ENCODE measurements at regions not wholly inside any gene's neighbourhood (a gene's known extent, or its start where the extent isn't known, plus 50 kb on each side); places are given as distances from the start of the nearest gene placed in this dataset.
A peak's percentile ranks its signal among the peaks of the same experiment; 100 is the strongest.
"Not testable (repeated sequence)": the region's sequence is repeated elsewhere in the genome, so short reads cannot be mapped to it uniquely, and the experiment has no call there.

DNA sequence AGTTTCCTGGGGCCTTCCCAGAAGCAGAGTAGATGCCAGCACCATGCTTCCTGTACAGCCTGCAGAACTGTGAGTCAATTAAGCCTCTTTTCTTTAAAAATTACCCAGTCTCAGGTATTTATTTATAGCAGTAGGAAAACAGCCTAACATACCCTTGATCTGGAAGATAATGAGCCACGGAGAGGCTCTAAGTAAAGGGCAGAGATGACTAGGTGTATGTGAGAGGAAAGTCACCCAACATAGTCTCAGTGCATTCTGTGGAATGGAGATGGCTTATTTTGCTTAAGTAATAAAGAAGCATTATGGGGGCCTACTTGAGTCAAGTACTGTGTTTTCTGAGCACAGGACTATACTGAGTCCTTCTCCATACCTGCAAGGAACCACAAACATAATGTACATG is 199.5 kb downstream of the CPEB2 start:
- CTCF ChIA-PET: no interaction called here
- Mint-ChIP-seq H3K36me3 (no peaks in the 10 kb centered on the region), H3K4me3 (no peak overlapping the region), H3K27ac (peak overlapping the region; percentile 24), H3K27me3 (no peaks in the 10 kb centered on the region), H3K9me3 (peaks cover 12% of the 10 kb centered on the region), H3K4me1 (ENCODE audit: low read depth) (no peaks in the 10 kb centered on the region)
- no peak for DNase-seq
- POLR2A ChIA-PET: no interaction called here
- intact Hi-C loops (cut with micrococcal nuclease): no loop called here

DNA sequence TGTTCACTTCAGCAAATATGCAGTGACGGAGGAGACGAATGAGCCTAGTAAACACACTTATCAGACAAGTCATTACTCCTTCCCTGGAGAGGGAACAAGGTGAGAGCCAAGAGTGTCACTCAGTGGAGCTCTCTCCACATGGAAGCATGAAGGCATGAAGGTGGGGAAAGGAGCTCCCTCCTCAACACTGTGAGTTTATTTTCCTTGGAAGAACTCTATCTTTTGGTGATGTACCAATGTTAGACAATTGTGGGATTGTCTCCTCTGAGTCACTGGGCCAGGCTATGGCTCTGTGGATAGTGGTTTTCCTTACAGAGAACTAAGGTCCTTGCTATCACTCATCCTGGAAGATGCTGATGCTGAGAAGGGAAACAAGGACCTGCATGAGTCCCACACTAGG is 200.2 kb downstream of the CPEB2 start:
- Mint-ChIP-seq H3K27me3 (no peaks in the 10 kb centered on the region), H3K4me1 (ENCODE audit: low read depth) (no peaks in the 10 kb centered on the region), H3K4me3 (no peak overlapping the region), H3K36me3 (no peaks in the 10 kb centered on the region), H3K27ac (no peak overlapping the region), H3K9me3 (peaks cover 17% of the 10 kb centered on the region)
- ChIA-PET CTCF (no interaction called here), POLR2A (no interaction called here)
- no peak for DNase-seq
- intact Hi-C loops (cut with micrococcal nuclease): no loop called here

DNA sequence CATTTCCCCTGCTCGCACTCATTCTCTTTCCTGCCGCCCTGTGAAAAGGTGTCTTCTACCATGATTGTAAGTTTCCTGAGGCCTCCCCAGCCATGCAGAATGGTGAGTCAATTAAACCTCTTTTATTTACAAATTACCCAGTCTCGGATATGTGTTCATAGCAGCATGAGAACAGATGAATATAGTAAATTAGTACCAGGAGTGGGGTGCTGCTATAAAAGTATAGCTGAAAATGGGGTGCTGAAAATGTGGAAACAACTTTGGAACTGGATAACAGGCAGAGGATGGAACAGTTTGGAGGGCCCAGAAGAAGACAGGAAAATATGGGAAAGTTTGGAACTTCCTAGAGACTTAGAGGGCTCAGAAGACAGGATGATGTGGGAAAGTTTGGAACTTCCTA is 204.2 kb downstream of the CPEB2 start:
- peaks cover 21% of the 10 kb centered on the region for H3K9me3 Mint-ChIP-seq
- H3K4me3 Mint-ChIP-seq; H3K27me3 Mint-ChIP-seq; intact Hi-C loops (cut with micrococcal nuclease); H3K36me3 Mint-ChIP-seq; POLR2A ChIA-PET; DNase-seq; CTCF ChIA-PET; H3K27ac Mint-ChIP-seq; H3K4me1 Mint-ChIP-seq (ENCODE audit: low read depth): not testable (repeated sequence)

DNA sequence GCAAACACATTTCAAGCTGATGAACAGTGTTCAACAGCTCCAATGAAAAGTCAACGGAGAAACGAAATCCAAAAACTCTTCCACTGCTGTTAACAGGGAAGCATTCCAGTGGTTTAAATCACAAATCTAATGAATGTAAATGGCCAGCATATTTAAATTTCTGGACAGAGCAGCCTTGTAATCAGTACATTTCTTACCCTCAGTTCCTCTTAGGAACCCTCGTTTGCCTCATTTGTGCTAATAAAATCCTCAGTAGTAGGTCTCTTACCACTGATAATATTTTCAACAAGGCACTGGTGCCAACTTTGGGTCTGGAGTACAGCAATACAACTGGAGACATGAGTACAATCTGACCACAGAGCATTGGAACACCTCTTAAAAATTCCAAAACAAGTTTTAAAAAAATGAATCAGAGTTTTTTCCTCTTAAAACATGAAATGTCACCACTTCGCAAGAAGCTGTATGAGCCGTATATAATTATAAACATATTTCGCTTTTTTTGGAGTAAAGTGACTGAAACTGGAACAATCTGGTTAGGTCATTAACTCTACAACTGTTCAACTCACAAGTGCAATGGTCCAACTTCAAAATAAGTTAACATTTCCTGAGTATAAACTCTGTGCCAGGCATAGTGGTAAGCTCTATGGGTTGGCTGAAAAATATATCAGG is 211.2 kb downstream of the CPEB2 start:
- ChIA-PET CTCF (interaction anchor here (1.5 kb wide), 1 partner anchor 10 kb away, joined by 3 read pairs; no protein-coding TSS in a partner anchor), POLR2A (no interaction called here)
- H3K36me3 Mint-ChIP-seq: no peaks in the 10 kb centered on the region
- no peaks in the 10 kb centered on the region for H3K27me3 Mint-ChIP-seq
- no peaks in the 10 kb centered on the region for H3K4me1 Mint-ChIP-seq (ENCODE audit: low read depth)
- no peak overlapping the region for H3K27ac Mint-ChIP-seq
- no peak for DNase-seq
- no peak overlapping the region for H3K4me3 Mint-ChIP-seq
- no peaks in the 10 kb centered on the region for H3K9me3 Mint-ChIP-seq
- intact Hi-C loops (cut with micrococcal nuclease): no loop called here

DNA sequence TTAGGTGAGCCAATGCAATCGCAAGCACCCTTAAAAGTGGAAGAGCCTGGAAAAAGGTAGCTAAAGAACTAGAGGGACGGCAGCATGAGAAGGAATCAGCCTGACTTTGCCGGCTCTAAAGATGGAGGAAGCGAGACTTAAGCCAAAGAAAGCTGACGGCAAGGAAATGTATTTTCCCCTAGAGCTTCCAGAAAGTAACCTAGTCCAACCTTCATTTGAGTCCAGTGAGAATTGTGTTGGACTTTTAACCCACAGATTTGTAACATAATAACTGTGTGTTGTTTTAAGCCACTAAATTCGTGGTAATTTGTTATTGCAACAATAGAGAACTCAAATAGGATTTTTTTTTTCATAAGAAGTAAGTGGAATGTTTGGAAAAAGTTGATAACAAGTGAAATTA is 212.7 kb upstream of the C1QTNF7 start:
- ChIA-PET POLR2A (interaction anchor here (0.6 kb wide), 1 partner anchor 15 kb away, joined by 3 read pairs; no protein-coding TSS in a partner anchor), CTCF (no interaction called here)
- no peaks in the 10 kb centered on the region for H3K9me3 Mint-ChIP-seq
- H3K27ac Mint-ChIP-seq: no peak overlapping the region
- H3K27me3 Mint-ChIP-seq: no peaks in the 10 kb centered on the region
- no peak for DNase-seq
- H3K36me3 Mint-ChIP-seq: no peaks in the 10 kb centered on the region
- H3K4me3 Mint-ChIP-seq: no peak overlapping the region
- intact Hi-C loops (cut with micrococcal nuclease): no loop called here
- no peaks in the 10 kb centered on the region for H3K4me1 Mint-ChIP-seq (ENCODE audit: low read depth)

DNA sequence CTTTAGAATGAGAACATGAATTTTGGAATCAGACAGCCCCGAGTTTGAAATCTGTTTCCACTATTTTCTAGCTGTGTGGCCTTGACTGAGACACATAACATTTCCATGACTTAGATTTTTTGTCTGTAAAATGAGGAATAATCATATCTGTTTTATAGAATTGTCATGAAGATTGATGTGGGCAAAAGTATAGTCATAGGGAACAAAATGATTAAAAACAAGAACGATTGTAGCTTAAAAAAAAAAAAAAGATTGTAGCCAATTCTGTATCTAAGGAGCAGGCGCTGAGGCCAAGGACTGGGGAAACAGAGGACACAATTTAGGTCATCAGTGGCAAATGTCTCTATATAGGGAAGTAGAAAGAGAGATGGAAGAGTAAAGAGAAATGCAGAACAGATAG is 201.6 kb upstream of the C1QTNF7 start:
- Mint-ChIP-seq H3K9me3 (no peaks in the 10 kb centered on the region), H3K4me1 (ENCODE audit: low read depth) (no peaks in the 10 kb centered on the region), H3K27me3 (no peaks in the 10 kb centered on the region), H3K4me3 (no peak overlapping the region), H3K36me3 (no peaks in the 10 kb centered on the region), H3K27ac (no peak overlapping the region)
- POLR2A ChIA-PET: no interaction called here
- CTCF ChIA-PET: interaction anchor here (0.6 kb wide), 2 partner anchors 12 to 391 kb away, joined by 3 read pairs; no protein-coding TSS in a partner anchor
- no peak for DNase-seq
- intact Hi-C loops (cut with micrococcal nuclease): no loop called here

DNA sequence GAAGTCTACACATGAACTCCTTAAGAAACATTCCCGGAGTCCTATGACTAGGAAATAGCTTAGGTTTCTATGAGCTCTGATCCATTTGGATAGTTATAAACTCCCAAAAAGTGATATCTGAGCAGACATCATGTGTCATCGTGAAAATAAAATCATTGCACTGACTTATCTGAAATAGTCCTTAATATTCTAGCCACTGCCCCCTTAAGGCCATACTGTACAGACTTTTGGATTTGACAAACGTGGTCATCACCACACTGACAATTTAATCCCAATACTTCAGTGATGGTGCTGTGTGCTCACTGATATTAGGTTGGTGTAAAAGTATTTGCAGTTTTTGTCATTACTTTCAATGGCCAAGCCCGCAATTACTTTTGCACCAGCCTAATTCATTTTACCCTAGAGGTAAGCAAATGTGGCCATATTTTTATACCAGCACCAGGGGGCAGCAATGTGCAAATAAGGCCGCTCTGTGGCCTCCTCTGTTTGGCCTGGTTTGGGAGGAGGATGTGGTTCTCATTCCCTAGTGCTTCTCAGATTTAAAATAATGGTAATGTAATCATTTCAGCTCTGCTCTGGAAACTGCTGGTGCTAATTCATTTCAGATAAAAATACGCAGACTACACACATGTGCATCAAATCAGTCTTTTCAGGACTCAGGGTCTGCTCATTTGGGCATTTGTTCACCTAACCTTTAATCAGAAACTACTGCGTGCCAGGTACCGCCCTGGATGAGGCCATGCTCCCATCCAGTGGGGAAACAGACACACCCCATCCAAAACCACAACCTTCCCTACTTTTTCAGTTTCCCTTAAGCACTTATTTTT is 196.4 kb upstream of the C1QTNF7 start:
- no peak overlapping the region for H3K27ac Mint-ChIP-seq
- no peaks in the 10 kb centered on the region for H3K36me3 Mint-ChIP-seq
- H3K9me3 Mint-ChIP-seq: no peaks in the 10 kb centered on the region
- no peaks in the 10 kb centered on the region for H3K27me3 Mint-ChIP-seq
- intact Hi-C loops (cut with micrococcal nuclease): loop anchor here (1.0 to 10.0 kb wide), 8 partner anchors 49 to 1577 kb away; partner anchors contain the start of genes CD38 and CPEB2
- peak; percentile 81 for DNase-seq
- CTCF ChIA-PET: interaction anchor here (0.6 to 4.1 kb wide), 16 partner anchors 11 to 524 kb away, joined by 3 to 50 read pairs (median 4); no protein-coding TSS in a partner anchor
- POLR2A ChIA-PET: no interaction called here
- no peak overlapping the region for H3K4me3 Mint-ChIP-seq
- peaks cover 28% of the 10 kb centered on the region for H3K4me1 Mint-ChIP-seq (ENCODE audit: low read depth)

DNA sequence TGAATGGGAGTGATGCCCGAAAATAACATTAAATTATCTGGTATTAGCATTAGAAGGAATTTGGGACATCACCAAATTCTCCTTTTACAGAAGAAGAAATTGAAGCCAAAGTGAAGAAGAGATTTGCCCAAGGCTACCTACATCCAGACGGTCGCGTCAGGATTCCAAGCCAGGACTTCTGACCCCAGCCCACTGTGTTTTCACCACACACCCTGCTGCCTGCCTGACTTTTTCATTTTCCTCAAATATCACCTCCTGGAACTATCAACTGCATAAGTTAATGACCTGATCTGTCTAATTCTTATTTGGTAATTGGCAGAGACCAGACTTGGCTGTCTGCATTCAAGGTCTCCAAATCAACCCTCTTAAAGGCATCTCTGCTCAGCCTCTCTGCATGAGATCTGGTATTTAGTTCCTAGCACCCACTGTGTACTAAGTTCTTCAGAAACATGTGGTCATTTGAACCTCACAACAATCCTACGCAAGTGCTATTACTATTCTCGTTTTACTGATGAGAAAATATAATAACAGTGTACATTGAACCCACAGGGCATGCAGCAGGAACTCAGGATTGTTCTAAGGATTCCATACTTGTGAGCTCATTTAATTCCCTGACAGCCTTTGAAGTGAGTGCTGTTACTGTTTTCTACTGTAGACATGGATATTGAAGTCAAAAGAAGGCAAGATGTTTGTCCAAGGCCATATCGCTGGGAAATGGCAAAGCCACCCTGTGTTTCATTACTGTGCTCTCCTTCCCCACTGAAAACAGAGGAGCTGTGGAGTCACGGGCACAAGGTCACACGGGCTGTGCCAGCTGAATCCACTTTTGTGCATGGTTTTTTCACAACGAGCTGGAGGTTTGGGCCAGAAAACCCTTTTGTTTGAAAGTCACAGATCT is 195.2 kb upstream of the C1QTNF7 start:
- Mint-ChIP-seq H3K9me3 (no peaks in the 10 kb centered on the region), H3K36me3 (no peaks in the 10 kb centered on the region), H3K4me3 (peak overlapping the region; percentile 52), H3K4me1 (ENCODE audit: low read depth) (peaks cover 28% of the 10 kb centered on the region), H3K27me3 (no peaks in the 10 kb centered on the region), H3K27ac (peak overlapping the region; percentile 9)
- DNase-seq: no peak
- POLR2A ChIA-PET: no interaction called here
- intact Hi-C loops (cut with micrococcal nuclease): loop anchor here (1.0 to 10.0 kb wide), 6 partner anchors 50 to 1578 kb away; partner anchors contain the start of genes CD38 and CPEB2
- CTCF ChIA-PET: interaction anchor here (0.7 to 4.1 kb wide), 9 partner anchors 164 to 1028 kb away, joined by 3 to 50 read pairs (median 5); no protein-coding TSS in a partner anchor

DNA sequence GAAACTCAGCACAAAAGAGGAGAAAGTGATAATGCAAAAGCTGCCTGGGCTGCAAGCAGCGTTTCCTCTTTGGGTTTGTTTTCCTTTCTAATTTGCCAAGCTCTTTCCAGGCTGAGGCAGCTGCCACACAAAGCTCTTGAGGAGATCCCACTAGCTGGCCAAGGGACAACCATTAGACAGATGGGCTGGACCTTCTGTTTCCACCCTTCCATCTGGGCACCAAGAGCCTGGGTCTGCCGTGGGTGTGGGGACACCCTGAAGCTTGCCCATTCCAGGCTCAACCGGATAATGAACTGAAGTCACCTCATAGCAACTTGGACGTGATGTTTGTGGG is 194.6 kb upstream of the C1QTNF7 start:
- Mint-ChIP-seq H3K27ac (peak overlapping the region; percentile 35), H3K4me1 (ENCODE audit: low read depth) (peaks cover 28% of the 10 kb centered on the region), H3K36me3 (no peaks in the 10 kb centered on the region), H3K9me3 (no peaks in the 10 kb centered on the region), H3K27me3 (no peaks in the 10 kb centered on the region), H3K4me3 (peak overlapping the region; percentile 52)
- intact Hi-C loops (cut with micrococcal nuclease): loop anchor here (1.0 to 10.0 kb wide), 6 partner anchors 50 to 1578 kb away; partner anchors contain the start of genes CD38 and CPEB2
- POLR2A ChIA-PET: no interaction called here
- CTCF ChIA-PET: interaction anchor here (0.6 to 4.1 kb wide), 9 partner anchors 164 to 1027 kb away, joined by 3 to 50 read pairs (median 4); no protein-coding TSS in a partner anchor
- peak; percentile 20 for DNase-seq

DNA sequence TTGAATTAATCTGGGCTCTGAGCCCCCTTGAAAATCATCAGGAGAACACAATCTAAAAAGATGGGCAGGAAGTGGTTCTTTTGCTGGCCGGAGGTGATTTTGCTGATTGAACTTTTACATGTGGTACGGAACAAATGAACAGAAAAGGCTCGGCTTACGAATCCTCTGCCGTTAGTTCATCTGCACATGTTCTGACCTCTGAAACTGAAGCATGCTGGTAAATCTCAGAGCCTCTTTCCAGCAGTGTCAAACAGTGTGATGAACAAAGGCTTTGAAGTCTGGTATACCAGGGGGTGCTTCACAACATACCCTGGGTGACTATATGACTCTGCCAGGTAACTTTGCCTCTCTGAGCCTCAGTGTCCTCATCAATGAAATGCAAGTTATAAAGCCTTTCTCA is 194.2 kb upstream of the C1QTNF7 start:
- Mint-ChIP-seq H3K36me3 (no peaks in the 10 kb centered on the region), H3K9me3 (no peaks in the 10 kb centered on the region), H3K4me3 (peak overlapping the region; percentile 52), H3K27me3 (no peaks in the 10 kb centered on the region), H3K4me1 (ENCODE audit: low read depth) (peaks cover 28% of the 10 kb centered on the region), H3K27ac (peak overlapping the region; percentile 35)
- POLR2A ChIA-PET: no interaction called here
- CTCF ChIA-PET: interaction anchor here (0.6 to 4.1 kb wide), 8 partner anchors 163 to 1027 kb away, joined by 3 to 50 read pairs (median 5); no protein-coding TSS in a partner anchor
- DNase-seq: peak; percentile 40
- intact Hi-C loops (cut with micrococcal nuclease): loop anchor here (1.0 to 10.0 kb wide), 6 partner anchors 51 to 1579 kb away; partner anchors contain the start of genes CD38 and CPEB2

DNA sequence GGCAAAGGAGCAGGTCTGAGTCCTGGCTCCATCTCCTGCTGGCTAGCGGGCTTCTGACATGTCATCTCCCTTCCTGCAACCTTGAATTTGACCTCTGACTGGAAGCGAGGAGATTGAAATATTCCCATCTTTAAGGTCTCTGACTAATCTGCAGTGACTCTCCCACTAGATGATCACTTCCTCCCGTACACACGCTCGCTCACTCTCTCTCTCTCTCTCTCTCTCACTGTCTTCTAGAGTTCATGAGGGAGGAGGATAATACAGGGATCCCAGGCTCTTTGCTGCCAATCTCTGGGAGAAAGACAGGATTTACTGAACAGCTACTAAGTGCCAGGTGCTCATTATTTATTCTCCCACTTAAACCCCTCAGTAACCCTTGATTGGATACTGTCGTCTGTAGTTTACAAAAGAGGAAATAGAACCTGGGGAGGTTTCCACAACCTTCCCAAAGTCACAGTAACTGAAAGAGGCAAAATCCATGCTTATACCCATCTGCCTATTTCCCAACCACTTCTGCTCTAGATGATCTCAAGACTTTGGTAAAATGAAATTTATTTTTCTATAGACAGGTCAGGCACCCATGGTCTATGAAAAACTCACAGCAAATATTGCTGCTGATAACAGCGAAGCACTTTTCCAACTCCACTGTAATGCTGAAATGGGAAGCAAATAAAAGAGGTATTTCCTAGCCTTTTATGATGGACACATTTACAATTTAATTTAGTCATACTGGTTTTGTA is 193.5 kb upstream of the C1QTNF7 start:
- H3K27ac Mint-ChIP-seq: peak overlapping the region; percentile 35
- no peaks in the 10 kb centered on the region for H3K27me3 Mint-ChIP-seq
- H3K9me3 Mint-ChIP-seq: no peaks in the 10 kb centered on the region
- peak; percentile 23 for DNase-seq
- H3K4me3 Mint-ChIP-seq: no peak overlapping the region
- intact Hi-C loops (cut with micrococcal nuclease): loop anchor here (5.0 to 10.0 kb wide), 4 partner anchors 232 to 1579 kb away; partner anchors contain the start of genes CD38 and CPEB2
- H3K36me3 Mint-ChIP-seq: no peaks in the 10 kb centered on the region
- POLR2A ChIA-PET: no interaction called here
- CTCF ChIA-PET: interaction anchor here (2.7 to 5.7 kb wide), 3 partner anchors 162 to 223 kb away, joined by 21 to 48 read pairs (median 44); no protein-coding TSS in a partner anchor
- H3K4me1 Mint-ChIP-seq (ENCODE audit: low read depth): peaks cover 28% of the 10 kb centered on the region
